ENCODE measurements at regions not wholly inside any gene's neighbourhood (a gene's known extent, or its start where the extent isn't known, plus 50 kb on each side); places are given as distances from the start of the nearest gene placed in this dataset.

DNA sequence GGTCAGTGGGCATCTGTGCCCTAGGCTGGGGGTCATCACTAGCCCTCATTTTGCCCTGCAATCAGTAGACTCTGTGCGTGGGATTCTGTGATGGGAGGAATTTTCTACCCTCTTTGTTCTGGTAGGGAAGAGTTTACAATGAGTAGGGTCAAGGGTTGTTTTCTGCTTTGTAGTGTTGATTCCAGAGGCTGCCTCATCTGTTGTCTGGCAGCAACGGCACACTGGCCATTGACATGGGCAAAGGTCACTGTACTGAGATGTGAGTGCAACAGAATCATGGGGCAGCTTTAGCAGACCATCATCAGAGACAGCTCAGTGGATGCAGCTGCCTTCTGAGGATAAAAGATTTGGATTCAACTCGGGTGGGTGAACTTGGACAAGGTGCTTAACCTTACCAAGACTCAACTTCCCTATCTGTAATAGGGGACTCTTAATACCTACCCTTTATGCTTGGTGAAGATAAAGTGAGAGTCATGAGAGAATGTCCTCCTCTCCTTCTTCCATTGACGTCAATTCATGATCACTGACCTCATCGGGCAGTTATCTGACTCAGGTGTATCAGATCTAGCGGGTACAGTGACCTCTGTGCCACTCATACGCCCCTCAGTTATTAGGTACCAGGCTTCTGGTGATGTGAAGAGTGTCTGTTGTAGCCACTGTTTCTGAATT is 127.5 kb downstream of the RPLP1 start:
- TF ChIP-seq POLR2A (IDR thresholded peaks at IDR 0.05; ENCODE audit: low read length): no peak
- no peak for TF ChIP-seq GATA1 (IDR thresholded peaks at IDR 0.05; ENCODE audit: low read depth, low read length)
